Brain microvascular endothelial cell (primary cell): ENCODE measurements at regions not wholly inside any gene's neighbourhood (a gene's known extent, or its start where the extent isn't known, plus 50 kb on each side); places are given as distances from the start of the nearest gene placed in this dataset.

Experiments used
- DNase-seq: peaks from one replicate; pipeline ENCODE4 v3.0.0-alpha.2; 2020
- H3K27ac ChIP-seq: fragments of 250-450 bp; sonication (Bioruptor Pico); 2 replicates; pipeline ENCODE4 v1.5.1; 2020; ENCODE audit warnings: mild to moderate bottlenecking, moderate library complexity
- H3K27me3 ChIP-seq: fragments of 250-450 bp; sonication (Bioruptor Pico); replicated peaks from 2 replicates; pipeline ENCODE4 v1.5.1; 2020; ENCODE audit warnings: mild to moderate bottlenecking
- H3K36me3 ChIP-seq: fragments of 250-450 bp; sonication (Bioruptor Pico); replicated peaks from 2 replicates; pipeline ENCODE4 v1.5.1; 2020; ENCODE audit warnings: mild to moderate bottlenecking
- H3K4me3 ChIP-seq: 2 replicates; pipeline ENCODE4 v1.5.1; 2011; ENCODE audit warnings: low read depth, mild to moderate bottlenecking, control low read depth, low read length, moderate library complexity
- CTCF ChIP-seq: IDR thresholded peaks from 2 replicates; pipeline ENCODE4 v1.5.1; 2011; ENCODE audit warnings: low read depth, mild to moderate bottlenecking, moderate library complexity, low read length, control low read depth, inconsistent platforms; ENCODE audit errors: missing control alignments
- in situ Hi-C: cut with HindIII; loops from 2 replicates; pipeline ENCODE4 v1.10.0; 2017; ENCODE audit warnings: low sequenced_read_pairs, low pct_ligation_motif_present

- no peak for TF ChIP-seq CTCF
- in situ Hi-C loops, result no loop called here
- Histone ChIP-seq H3K4me3 (no peak overlapping the region), H3K27me3 (no peaks in the 10 kb centered on the region), H3K27ac (no peak overlapping the region), H3K36me3 (no peaks in the 10 kb centered on the region)
- no peak for DNase-seq
These were observed 66.6 kb upstream of the PLCL2 start for GRCh38 chr3:16818194-16818593.

- H3K27ac ChIP-seq, result no peak overlapping the region
- in situ Hi-C loops, result no loop called here
- no peak for TF ChIP-seq CTCF
- no peaks in the 10 kb centered on the region for H3K36me3 ChIP-seq
- DNase-seq, result no peak
- no peaks in the 10 kb centered on the region for H3K27me3 ChIP-seq
- no peak overlapping the region for H3K4me3 ChIP-seq
These were observed 65.8 kb upstream of the PLCL2 start for GRCh38 chr3:16818945-16819344.

GRCh38 chr3:16820485-16820884 lies 64.3 kb upstream of the PLCL2 start:
- no peak for TF ChIP-seq CTCF
- Histone ChIP-seq H3K27ac (no peak overlapping the region), H3K36me3 (no peaks in the 10 kb centered on the region), H3K27me3 (no peaks in the 10 kb centered on the region), H3K4me3 (no peak overlapping the region)
- in situ Hi-C loops, result no loop called here
- no peak for DNase-seq

GRCh38 chr3:16821053-16821452 lies 63.7 kb upstream of the PLCL2 start:
- Histone ChIP-seq H3K36me3 (no peaks in the 10 kb centered on the region), H3K27me3 (no peaks in the 10 kb centered on the region), H3K4me3 (no peak overlapping the region), H3K27ac (no peak overlapping the region)
- in situ Hi-C loops, result no loop called here
- no peak for DNase-seq
- TF ChIP-seq CTCF, result no peak

- H3K36me3 ChIP-seq, result no peaks in the 10 kb centered on the region
- no peak for TF ChIP-seq CTCF
- no peak overlapping the region for H3K4me3 ChIP-seq
- no peak for DNase-seq
- H3K27ac ChIP-seq, result no peak overlapping the region
- in situ Hi-C loops, result no loop called here
- H3K27me3 ChIP-seq, result no peaks in the 10 kb centered on the region
These were observed 60.6 kb upstream of the PLCL2 start for GRCh38 chr3:16824081-16824696.

- TF ChIP-seq CTCF, result no peak
- in situ Hi-C loops, result no loop called here
- no peak for DNase-seq
These were observed 59.0 kb upstream of the PLCL2 start for GRCh38 chr3:16825617-16826204.

More at GRCh38 chr3:16825617-16826204, 59.0 kb upstream of the PLCL2 start:
- no peaks in the 10 kb centered on the region for H3K36me3 ChIP-seq
- no peak overlapping the region for H3K4me3 ChIP-seq
- H3K27me3 ChIP-seq, result no peaks in the 10 kb centered on the region
- no peak overlapping the region for H3K27ac ChIP-seq
